ENCODE measurements at regions not wholly inside any gene's neighbourhood (a gene's known extent, or its start where the extent isn't known, plus 50 kb on each side); places are given as distances from the start of the nearest gene placed in this dataset.

GRCh38 chr3:189049458-189050236 is 122.1 kb upstream of the TPRG1 start:
- TF ChIP-seq TSHZ2 (CRISPR knock-in tag; IDR thresholded peaks at IDR 0.05) = no peak
- TF ChIP-seq PATZ1 (CRISPR knock-in tag; IDR thresholded peaks at IDR 0.05; ENCODE audit: borderline replicate concordance) = no peak
- TF ChIP-seq ZNF70 (CRISPR knock-in tag; IDR thresholded peaks at IDR 0.05) = no peak
- TF ChIP-seq ZFP30 (CRISPR knock-in tag; IDR thresholded peaks at IDR 0.05) = no peak
- TF ChIP-seq ARNTL (CRISPR knock-in tag; IDR thresholded peaks at IDR 0.05; ENCODE audit: borderline replicate concordance, low read depth) = no peak
- TF ChIP-seq CSRNP3 (CRISPR knock-in tag; IDR thresholded peaks at IDR 0.05) = no peak
- no peak for TF ChIP-seq TCF4 (CRISPR knock-in tag; IDR thresholded peaks at IDR 0.05; ENCODE audit: borderline replicate concordance)
- TF ChIP-seq ZC3H10 (CRISPR knock-in tag; IDR thresholded peaks at IDR 0.05) = no peak
- TF ChIP-seq TOX (CRISPR knock-in tag; IDR thresholded peaks at IDR 0.05; ENCODE audit: borderline replicate concordance) = no peak
